Upper lobe of left lung (tissue), 4 donors: ENCODE measurements at regions not wholly inside any gene's neighbourhood (a gene's known extent, or its start where the extent isn't known, plus 50 kb on each side); places are given as distances from the start of the nearest gene placed in this dataset.

Source experiments
- EP300 ChIP-seq, 4 donors: sonication (generic); formaldehyde crosslinking; IDR thresholded peaks; one replicate each; pipeline ENCODE4 v1.5.1; 2017; ENCODE audit warnings: antibody characterized with exemption in 4 of 4, control low read depth in 2 of 4
- POLR2A ChIP-seq, 4 donors: fragments of 450-650 bp; IDR thresholded peaks; one replicate each; pipeline ENCODE4 v1.5.1; 2016 to 2017; ENCODE audit warnings: antibody characterized with exemption in 4 of 4, mild to moderate bottlenecking in 2 of 4
- TF ChIP-seq, protein P1 (sequence below), 6 experiments: fragments of 450-650 bp in 4 of 6; fragments of 200-600 bp in 2 of 6; sonication (generic) in 2 of 6; IDR thresholded peaks; one replicate each; pipeline ENCODE4 v1.5.1; 2016 to 2019; ENCODE audit warnings: antibody characterized with exemption in 6 of 6

DNA sequence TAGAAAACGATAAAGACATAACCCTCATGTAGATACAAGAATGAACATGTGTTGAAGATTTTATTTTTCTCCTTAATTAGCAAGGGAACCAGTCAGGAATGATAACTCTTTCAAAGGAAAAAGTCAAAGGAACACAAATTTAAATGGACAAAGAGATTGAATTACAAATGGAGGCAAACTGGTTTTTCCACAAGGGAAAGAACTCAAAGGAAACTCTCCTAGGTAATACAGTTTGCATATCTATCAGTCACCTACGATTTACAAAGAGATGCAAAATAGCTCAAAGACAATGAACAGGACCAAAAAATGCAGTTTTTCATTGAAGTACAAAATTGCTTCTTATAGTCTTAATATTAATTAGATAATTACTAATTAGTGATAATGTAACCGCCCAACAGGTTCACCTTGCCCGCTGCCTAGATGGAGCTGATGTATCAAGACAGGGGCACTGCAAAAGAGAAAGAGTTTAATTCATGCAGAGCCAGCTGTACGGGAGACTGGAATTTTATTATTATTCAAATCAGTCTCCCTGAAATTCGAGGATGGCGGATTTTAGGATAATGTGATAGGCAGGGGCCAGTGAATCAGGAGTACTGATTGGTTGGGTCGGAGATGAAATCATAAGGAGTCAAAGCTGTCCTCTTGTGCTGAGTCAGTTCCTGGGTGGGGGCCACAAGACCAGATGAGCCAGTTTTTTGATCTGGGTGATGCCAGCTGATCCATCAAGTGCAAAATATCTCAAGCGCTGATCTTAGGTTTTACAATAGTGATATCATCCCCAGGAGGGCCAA is 151.0 kb downstream of the TMEM17 start:
- TF ChIP-seq, protein P1, sequence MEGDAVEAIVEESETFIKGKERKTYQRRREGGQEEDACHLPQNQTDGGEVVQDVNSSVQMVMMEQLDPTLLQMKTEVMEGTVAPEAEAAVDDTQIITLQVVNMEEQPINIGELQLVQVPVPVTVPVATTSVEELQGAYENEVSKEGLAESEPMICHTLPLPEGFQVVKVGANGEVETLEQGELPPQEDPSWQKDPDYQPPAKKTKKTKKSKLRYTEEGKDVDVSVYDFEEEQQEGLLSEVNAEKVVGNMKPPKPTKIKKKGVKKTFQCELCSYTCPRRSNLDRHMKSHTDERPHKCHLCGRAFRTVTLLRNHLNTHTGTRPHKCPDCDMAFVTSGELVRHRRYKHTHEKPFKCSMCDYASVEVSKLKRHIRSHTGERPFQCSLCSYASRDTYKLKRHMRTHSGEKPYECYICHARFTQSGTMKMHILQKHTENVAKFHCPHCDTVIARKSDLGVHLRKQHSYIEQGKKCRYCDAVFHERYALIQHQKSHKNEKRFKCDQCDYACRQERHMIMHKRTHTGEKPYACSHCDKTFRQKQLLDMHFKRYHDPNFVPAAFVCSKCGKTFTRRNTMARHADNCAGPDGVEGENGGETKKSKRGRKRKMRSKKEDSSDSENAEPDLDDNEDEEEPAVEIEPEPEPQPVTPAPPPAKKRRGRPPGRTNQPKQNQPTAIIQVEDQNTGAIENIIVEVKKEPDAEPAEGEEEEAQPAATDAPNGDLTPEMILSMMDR (IDR thresholded peaks at IDR 0.05) = no peak
- TF ChIP-seq POLR2A (IDR thresholded peaks at IDR 0.05) = no peak
- TF ChIP-seq EP300 (IDR thresholded peaks at IDR 0.05) = no peak
